ENCODE measurements at regions not wholly inside any gene's neighbourhood (a gene's known extent, or its start where the extent isn't known, plus 50 kb on each side); places are given as distances from the start of the nearest gene placed in this dataset.

GRCh38 chr6:20021795-20022194 is 184.6 kb downstream of the ID4 start:
- TF ChIP-seq SIN3A (IDR thresholded peaks at IDR 0.05; ENCODE audit: borderline replicate concordance, insufficient read depth, low read length), result no peak
- no peak for TF ChIP-seq REST (IDR thresholded peaks at IDR 0.05; ENCODE audit: insufficient read depth in 1 of 2, low read depth in 2 of 2, low read length in 2 of 2)

Data from PFSK-1 (cell line).